Activated naive CD8-positive, alpha-beta T cell (primary cell): ENCODE measurements at regions not wholly inside any gene's neighbourhood (a gene's known extent, or its start where the extent isn't known, plus 50 kb on each side); places are given as distances from the start of the nearest gene placed in this dataset.

Source experiments
- H3K27ac Mint-ChIP-seq: one replicate; pipeline ENCODE4 v1.8.0; 2021; ENCODE audit warnings: mixed read lengths
- H3K27me3 Mint-ChIP-seq: one replicate; pipeline ENCODE4 v1.8.0; 2021; ENCODE audit warnings: mixed read lengths
- H3K36me3 Mint-ChIP-seq: one replicate; pipeline ENCODE4 v1.8.0; 2021; ENCODE audit warnings: mixed read lengths
- H3K4me1 Mint-ChIP-seq: one replicate; pipeline ENCODE4 v1.8.0; 2021; ENCODE audit warnings: low read depth, mixed read lengths
- H3K4me3 Mint-ChIP-seq: one replicate; pipeline ENCODE4 v1.8.0; 2021; ENCODE audit warnings: mild to moderate bottlenecking, mixed read lengths
- H3K9me3 Mint-ChIP-seq: one replicate; pipeline ENCODE4 v1.8.0; 2021; ENCODE audit warnings: low read depth, mixed read lengths

DNA sequence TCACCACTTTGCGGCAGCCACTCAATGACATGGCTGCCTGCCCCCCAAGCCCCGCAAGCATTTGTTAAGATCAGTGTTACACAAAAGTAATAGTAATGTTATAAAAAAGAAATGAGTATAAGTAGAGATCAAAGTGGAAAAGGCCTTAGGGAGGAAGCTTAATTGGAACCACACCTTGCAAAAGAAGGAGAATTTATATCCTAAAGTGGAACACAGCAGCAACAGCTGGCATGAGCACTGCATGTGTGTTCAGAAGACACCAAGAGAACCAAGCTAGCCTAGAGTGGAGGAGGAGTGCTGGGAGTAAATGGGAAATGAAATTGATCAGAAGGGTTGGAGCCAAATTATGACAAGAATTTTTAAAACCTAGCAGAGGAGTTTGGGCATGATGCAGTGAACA, 73.1 kb upstream of the STK17B start:
- H3K9me3 Mint-ChIP-seq = no peaks in the 10 kb centered on the region
- H3K4me1 Mint-ChIP-seq = peaks cover 79% of the 10 kb centered on the region

DNA sequence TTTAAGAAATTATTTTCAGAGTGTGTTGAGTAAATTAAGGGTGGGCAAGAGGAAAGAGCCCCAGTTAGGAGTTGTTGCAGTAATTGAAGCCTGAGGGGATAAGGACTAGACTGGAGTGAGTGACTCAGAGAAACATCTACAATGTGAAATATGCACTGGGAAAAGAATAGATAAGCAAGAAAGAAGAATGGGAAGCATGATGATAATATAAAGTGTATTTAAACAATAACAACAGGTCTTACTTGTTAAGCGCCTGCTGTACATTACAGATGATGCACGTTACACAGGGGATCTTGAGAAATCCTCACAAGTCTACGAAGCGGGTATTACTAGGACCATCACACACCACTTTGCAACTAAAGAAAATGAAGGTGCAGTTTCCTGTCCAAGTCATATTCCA, 73.6 kb upstream of the STK17B start:
- H3K36me3 Mint-ChIP-seq = no peaks in the 10 kb centered on the region
- peaks cover 79% of the 10 kb centered on the region for H3K4me1 Mint-ChIP-seq
- no peaks in the 10 kb centered on the region for H3K9me3 Mint-ChIP-seq

More for the DNA sequence above, 73.1 kb upstream of the STK17B start:
- H3K27ac Mint-ChIP-seq = no peak overlapping the region
- no peaks in the 10 kb centered on the region for H3K36me3 Mint-ChIP-seq
- H3K4me3 Mint-ChIP-seq = no peak overlapping the region
- no peaks in the 10 kb centered on the region for H3K27me3 Mint-ChIP-seq

DNA sequence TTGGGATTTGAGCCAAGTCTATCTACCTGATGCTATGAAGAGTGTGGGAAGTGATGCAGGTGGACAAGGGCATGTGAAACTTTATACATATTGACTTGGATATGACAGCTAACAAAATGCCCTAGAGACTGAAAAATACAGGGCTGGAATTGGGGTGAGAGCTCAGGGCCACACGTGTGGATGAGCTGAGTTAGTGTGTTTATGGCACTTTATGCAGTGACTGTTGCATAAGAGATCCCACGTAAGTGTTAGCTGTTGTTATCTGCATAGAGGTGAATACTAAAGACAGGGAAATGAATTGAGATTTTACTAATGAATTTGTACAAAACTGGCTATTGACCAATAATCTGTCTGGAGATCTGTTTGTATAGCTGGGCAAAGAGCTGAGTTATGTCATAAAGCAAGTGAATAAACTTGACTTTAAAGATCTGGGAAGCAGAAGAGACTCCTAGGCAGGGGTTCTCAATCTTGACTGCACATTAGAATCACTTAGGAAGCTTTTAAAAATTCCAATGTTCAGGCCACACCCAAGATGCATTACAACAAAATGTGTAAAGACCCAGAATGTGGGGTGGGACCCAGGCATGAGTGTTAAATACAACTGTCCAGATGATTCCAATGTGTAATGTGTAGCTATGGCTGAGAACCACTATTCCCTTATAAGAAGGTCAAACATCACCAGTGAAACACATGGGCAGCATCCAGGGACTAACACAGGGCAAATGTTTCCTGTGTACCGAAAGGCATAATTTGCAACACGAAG, 74.2 kb upstream of the STK17B start:
- H3K4me3 Mint-ChIP-seq = no peak overlapping the region

More for the DNA sequence above, 73.6 kb upstream of the STK17B start:
- H3K27ac Mint-ChIP-seq = peak overlapping the region; percentile 64
- no peaks in the 10 kb centered on the region for H3K27me3 Mint-ChIP-seq
- H3K4me3 Mint-ChIP-seq = no peak overlapping the region

DNA sequence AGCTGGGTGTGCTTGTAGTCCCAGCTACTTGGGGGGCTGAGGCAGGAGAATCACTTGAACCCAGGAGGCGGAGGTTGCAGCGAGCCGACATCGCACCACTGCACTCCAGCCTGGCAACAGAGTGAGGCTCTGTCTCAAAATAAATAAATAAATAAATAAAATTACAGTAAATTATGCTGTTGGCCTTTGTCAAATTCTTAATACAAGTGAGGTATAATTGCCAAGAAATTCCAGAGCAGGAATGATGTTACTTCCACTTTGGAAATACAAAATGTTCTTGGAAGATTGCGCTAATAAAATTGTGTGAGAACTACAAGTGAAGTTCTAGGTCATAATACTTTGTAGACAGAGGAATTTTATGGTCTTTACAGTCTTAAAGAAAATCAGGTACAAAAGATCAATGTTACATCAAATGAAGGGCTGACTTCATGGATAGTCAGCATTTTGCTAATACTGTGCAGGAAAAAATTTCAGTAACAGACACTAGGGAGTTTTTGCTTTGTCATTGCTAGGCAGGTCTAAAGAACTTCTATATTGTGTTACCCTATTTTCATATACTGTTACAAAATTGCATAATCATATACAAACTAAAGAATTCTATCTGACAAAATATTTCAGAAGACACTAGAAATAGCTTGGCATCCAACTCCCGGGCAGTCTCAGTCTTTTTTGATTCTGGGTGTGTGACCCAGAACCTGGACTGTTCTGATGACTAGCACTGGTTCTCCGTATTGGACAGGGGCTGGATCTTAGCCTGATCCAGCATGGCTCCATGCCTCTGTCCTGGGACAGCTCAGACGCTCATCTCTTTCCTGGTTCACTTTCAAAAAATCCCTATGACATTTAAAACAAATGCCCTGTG, 76.0 kb upstream of the STK17B start:
- no peaks in the 10 kb centered on the region for H3K27me3 Mint-ChIP-seq
- H3K36me3 Mint-ChIP-seq = peaks cover 8% of the 10 kb centered on the region
- H3K9me3 Mint-ChIP-seq = peaks cover 5% of the 10 kb centered on the region
- peak overlapping the region; percentile 74 for H3K27ac Mint-ChIP-seq
- peaks cover 79% of the 10 kb centered on the region for H3K4me1 Mint-ChIP-seq
- H3K4me3 Mint-ChIP-seq = no peak overlapping the region

More for the DNA sequence above, 74.2 kb upstream of the STK17B start:
- H3K9me3 Mint-ChIP-seq = no peaks in the 10 kb centered on the region
- no peaks in the 10 kb centered on the region for H3K36me3 Mint-ChIP-seq
- no peaks in the 10 kb centered on the region for H3K27me3 Mint-ChIP-seq
- peaks cover 80% of the 10 kb centered on the region for H3K4me1 Mint-ChIP-seq
- H3K27ac Mint-ChIP-seq = peak overlapping the region; percentile 16

DNA sequence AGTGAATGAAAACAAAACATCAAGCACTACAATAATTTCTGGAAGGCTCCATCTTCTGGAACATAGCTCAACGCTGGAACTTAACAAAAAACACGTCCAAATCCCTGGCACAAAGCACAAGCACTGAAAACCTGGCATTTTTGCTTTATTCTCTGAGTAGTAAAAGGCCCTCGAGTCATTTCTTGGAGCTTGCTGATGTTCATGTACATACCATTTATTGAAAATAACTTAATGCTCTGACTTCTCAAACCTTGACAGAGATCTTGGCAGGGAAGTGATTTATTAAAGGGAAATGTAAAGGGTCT, 76.5 kb upstream of the STK17B start:
- peaks cover 8% of the 10 kb centered on the region for H3K36me3 Mint-ChIP-seq
- no peak overlapping the region for H3K4me3 Mint-ChIP-seq
- H3K4me1 Mint-ChIP-seq = peaks cover 79% of the 10 kb centered on the region
- H3K27me3 Mint-ChIP-seq = no peaks in the 10 kb centered on the region
- H3K27ac Mint-ChIP-seq = peak overlapping the region; percentile 74
- H3K9me3 Mint-ChIP-seq = peaks cover 5% of the 10 kb centered on the region

DNA sequence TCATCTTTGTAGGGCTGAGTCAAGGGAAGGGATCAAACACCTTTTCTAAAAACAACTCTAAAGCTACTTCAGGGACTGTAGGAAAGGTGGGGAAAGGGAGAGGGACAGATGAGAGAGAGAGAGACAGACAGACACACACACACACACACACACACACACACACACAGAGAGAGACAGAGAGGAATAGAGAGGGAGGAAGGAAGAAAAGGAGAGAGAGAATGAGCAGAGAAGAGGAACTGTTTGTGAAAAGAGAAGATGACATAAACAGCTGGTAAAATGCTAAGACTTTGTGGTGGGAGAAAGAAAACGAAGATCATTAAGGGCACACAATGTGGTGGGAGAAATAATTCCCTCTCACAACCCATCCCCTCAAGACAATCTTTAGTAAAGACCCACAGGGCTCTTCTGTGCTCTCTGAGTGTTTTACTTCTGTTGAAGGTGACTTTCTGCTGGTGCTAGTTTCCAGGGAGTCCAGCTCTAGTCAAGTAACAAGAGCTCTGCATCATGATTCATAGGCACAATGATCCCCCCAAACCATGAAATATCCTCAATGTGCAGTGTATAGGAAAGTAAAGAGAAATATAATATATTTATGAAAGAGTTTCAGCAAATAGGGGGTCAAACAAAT, 77.2 kb upstream of the STK17B start:
- H3K27ac Mint-ChIP-seq = peak overlapping the region; percentile 74
- H3K9me3 Mint-ChIP-seq = peaks cover 5% of the 10 kb centered on the region
- H3K4me3 Mint-ChIP-seq = no peak overlapping the region
- peaks cover 86% of the 10 kb centered on the region for H3K4me1 Mint-ChIP-seq
- no peaks in the 10 kb centered on the region for H3K27me3 Mint-ChIP-seq
- peaks cover 8% of the 10 kb centered on the region for H3K36me3 Mint-ChIP-seq

DNA sequence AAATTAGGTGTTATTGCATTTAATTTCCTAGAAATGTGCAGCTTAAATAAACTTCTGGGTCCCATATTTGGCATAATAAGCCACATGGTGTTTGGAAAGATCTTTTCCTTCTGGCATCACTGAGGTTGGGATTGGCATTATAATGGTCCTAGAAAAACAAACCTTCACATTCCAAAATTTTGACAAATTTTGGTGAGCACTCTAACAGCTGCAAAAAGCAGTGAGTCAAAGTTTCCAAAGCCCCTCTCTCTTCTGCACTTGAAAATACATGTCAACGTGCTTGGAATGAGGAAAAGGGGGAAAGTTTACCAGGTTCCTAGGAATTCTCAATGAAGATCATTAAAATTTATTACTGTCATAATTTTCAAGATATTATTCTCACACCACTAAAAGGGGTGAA, 77.8 kb upstream of the STK17B start:
- Mint-ChIP-seq H3K4me3 (no peak overlapping the region), H3K36me3 (peaks cover 8% of the 10 kb centered on the region), H3K27me3 (no peaks in the 10 kb centered on the region), H3K27ac (peak overlapping the region; percentile 74), H3K9me3 (peaks cover 5% of the 10 kb centered on the region), H3K4me1 (peaks cover 87% of the 10 kb centered on the region)

DNA sequence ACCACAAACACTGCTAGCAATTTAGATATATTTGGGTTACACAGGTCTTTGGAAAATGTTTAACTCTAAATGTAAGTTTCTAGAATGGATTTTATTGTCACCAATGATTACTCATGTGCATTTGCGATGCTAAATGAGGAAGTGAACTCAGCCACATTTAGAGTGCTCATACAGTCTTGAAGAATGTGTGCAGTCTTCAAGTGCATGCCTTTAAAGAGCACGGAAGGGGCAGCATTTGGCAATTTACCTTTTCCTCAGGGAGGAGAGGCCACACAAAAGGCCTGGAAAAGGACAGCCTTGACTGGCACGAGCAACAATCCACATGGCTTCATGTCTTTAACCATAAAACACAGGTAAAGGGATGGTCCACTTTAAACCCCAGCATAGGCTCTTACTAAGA, 78.5 kb upstream of the STK17B start:
- Mint-ChIP-seq H3K9me3 (peaks cover 5% of the 10 kb centered on the region), H3K4me1 (peaks cover 86% of the 10 kb centered on the region), H3K27ac (peak overlapping the region; percentile 74), H3K36me3 (peaks cover 8% of the 10 kb centered on the region), H3K4me3 (peak overlapping the region; percentile 23), H3K27me3 (no peaks in the 10 kb centered on the region)

DNA sequence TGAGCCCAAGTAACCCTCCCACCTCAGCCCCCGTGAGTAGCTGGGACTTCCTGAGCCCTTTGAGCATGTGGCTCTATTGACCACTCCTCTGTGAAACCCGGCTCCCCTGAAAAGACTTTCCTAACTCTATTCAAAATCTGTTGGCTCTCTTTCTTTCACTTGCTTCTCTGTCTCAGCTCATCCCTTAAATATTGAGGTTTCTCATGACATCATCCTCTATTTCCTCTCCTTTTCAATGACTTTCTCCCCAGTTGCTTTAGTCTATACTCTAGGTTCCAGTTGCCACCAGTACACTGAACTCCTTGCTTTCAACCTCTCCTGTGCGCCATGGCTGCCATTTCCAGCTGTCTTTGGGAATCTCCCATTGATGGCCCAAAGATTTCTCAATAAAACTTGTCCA, 79.8 kb upstream of the STK17B start:
- Mint-ChIP-seq H3K27me3 (no peaks in the 10 kb centered on the region), H3K36me3 (peaks cover 8% of the 10 kb centered on the region), H3K4me1 (peaks cover 74% of the 10 kb centered on the region), H3K4me3 (peak overlapping the region; percentile 38), H3K9me3 (peaks cover 5% of the 10 kb centered on the region), H3K27ac (peak overlapping the region; percentile 87)

DNA sequence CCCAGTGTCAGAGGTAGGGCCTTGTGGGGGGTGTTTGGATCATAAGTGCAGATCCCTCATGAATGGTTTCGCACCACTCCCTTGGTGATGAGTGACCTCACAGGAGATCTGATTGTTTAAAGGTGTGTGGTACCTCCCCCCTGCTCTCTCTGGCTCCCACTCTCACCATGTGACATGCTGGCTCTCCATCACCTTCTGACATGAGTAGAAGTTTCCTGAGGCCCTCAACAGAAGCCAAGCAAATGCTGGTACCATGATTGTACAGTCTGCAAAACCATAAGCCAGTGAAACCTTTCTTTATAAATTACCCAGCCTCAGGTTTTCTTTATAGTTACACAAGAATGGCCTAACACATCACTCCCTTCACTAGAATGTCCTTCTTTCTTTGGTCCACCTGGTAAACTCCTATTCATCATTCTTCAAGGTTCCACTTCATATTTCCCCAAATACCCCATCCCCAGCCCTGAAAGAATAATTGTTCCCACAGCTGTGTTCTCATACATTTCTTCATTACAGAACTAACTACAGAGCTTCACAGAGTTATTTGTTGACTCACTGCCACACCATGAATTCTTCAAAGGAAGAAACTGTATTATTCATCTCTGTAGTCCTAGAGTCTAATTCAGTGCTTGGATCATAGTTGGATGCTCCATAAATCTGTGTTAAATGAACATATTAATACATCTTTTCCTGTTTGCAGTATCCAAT, 81.2 kb upstream of the STK17B start:
- H3K4me3 Mint-ChIP-seq = peak overlapping the region; percentile 70
- peak overlapping the region; percentile 94 for H3K27ac Mint-ChIP-seq
- H3K9me3 Mint-ChIP-seq = peaks cover 11% of the 10 kb centered on the region
- no peaks in the 10 kb centered on the region for H3K27me3 Mint-ChIP-seq
- H3K36me3 Mint-ChIP-seq = peaks cover 15% of the 10 kb centered on the region
- peaks cover 81% of the 10 kb centered on the region for H3K4me1 Mint-ChIP-seq

DNA sequence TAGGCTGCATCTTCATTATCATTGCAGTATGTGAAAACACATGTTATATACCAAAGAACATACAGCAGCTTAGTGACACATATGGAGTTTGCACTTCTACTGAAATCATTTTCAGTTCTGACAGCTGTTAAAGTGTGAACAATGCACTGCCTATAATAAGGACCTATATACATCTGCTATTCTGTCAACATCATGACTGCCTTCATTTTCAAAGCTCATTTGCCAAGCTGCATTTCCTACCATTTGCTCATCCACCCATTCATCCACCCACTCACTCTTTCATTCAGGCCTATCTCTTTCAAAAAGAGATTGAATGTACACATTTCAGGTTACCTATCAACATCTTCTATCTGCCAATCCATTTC, 81.7 kb upstream of the STK17B start:
- Mint-ChIP-seq H3K36me3 (peaks cover 15% of the 10 kb centered on the region), H3K4me3 (peak overlapping the region; percentile 17), H3K4me1 (peaks cover 81% of the 10 kb centered on the region), H3K27me3 (no peaks in the 10 kb centered on the region), H3K9me3 (peaks cover 15% of the 10 kb centered on the region), H3K27ac (peak overlapping the region; percentile 94)

DNA sequence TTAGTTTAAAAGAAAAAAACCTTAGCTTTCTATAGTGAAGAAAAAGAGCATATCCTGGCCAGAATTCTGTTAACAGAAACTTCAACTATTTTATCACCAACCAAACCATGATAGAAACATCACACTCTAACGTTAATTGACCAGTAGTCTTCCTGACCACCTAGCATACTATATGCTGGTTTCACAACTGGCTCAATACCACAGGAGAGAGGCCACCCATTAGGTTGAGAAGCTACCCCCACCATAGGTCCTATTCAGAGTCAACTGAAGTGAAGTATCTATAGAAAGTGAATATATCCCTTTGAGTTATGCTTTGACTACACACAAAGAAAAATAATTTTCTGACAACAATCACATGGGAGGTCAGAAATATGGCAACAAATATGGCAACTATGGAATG, 85.2 kb upstream of the STK17B start:
- Mint-ChIP-seq H3K27ac (peak overlapping the region; percentile 82), H3K4me1 (peaks cover 80% of the 10 kb centered on the region), H3K4me3 (no peak overlapping the region), H3K36me3 (peaks cover 10% of the 10 kb centered on the region), H3K9me3 (peaks cover 10% of the 10 kb centered on the region), H3K27me3 (no peaks in the 10 kb centered on the region)

DNA sequence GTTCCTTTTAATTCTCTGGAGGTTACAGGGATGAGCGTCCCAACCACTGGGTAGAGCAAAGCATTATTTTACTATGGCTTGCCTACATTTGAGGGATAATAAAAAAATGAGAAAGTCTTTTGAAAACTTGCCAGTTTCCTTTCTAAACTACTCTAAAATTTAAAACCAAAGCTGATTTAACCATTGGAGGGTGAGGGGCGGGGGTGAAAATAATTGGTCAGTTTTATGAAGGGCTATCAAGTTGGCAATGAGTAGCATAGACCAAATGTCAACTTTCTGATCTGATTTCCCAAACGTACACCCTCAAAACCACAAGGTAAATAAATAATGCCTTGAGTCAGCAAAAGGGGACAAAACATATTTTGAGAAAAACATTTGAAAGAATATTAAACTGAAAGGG, 85.7 kb upstream of the STK17B start:
- H3K27me3 Mint-ChIP-seq = no peaks in the 10 kb centered on the region
- H3K4me1 Mint-ChIP-seq = peaks cover 79% of the 10 kb centered on the region
- peaks cover 9% of the 10 kb centered on the region for H3K36me3 Mint-ChIP-seq
- peaks cover 10% of the 10 kb centered on the region for H3K9me3 Mint-ChIP-seq
- H3K27ac Mint-ChIP-seq = peak overlapping the region; percentile 82
- no peak overlapping the region for H3K4me3 Mint-ChIP-seq

DNA sequence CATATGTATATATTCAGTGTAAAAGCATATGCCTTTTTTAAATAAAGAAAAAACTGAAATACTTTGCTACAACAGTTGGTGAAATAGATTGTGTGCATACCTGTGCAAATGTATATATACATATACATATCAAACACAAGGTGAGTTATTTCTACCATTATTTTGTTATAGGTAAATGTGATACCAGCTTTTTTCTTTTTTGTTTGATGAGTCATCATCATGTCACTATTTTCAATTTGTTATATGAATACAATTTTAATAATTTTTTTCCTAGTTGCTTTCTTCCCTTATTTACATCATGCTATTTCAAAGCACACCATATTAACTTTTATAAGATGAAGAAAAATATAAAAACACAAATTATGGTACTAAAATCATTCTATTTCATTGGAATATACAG, 87.0 kb upstream of the STK17B start:
- Mint-ChIP-seq H3K4me1 (peaks cover 79% of the 10 kb centered on the region), H3K36me3 (peaks cover 7% of the 10 kb centered on the region), H3K9me3 (peaks cover 10% of the 10 kb centered on the region), H3K4me3 (no peak overlapping the region), H3K27me3 (no peaks in the 10 kb centered on the region), H3K27ac (no peak overlapping the region)
